ENCODE measurements at regions not wholly inside any gene's neighbourhood (a gene's known extent, or its start where the extent isn't known, plus 50 kb on each side); places are given as distances from the start of the nearest gene placed in this dataset.

DNA sequence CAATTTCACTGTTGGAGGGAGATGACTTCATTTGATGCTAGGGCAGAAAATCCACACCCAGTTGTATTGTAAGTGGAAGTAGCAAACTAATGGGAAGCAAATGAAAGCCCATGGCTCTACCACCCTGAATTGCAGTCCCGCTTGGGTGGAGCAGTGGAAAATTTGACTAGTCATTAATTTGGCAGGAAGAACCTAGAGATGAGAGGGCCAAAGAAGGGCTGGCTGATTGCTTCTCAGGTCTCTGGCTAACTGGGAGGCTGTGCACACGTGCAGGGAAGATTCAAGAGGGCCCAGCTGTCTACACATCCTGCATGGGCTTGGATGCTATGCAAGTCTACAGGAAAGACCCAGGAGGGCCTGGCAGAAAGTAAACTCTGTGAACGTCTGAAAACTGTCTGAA is 466.2 kb downstream of the TFAP2A start:
- TF ChIP-seq CREB1 (IDR thresholded peaks at IDR 0.05; ENCODE audit: low read depth) (no peak), RAD21 (IDR thresholded peaks at IDR 0.05; ENCODE audit: low read depth) (no peak), TAF1 (IDR thresholded peaks at IDR 0.05; ENCODE audit: low read depth) (no peak), YY1 (IDR thresholded peaks at IDR 0.05; ENCODE audit: low read depth) (no peak), ZBTB7A (IDR thresholded peaks at IDR 0.05; ENCODE audit: low read depth) (no peak), CEBPB (IDR thresholded peaks at IDR 0.05) (no peak), TEAD4 (IDR thresholded peaks at IDR 0.05) (no peak), EP300 (IDR thresholded peaks at IDR 0.05; ENCODE audit: borderline replicate concordance) (no peak), NFIC (IDR thresholded peaks at IDR 0.05) (no peak), FOXM1 (IDR thresholded peaks at IDR 0.05; ENCODE audit: borderline replicate concordance, low read depth) (no peak), TCF12 (IDR thresholded peaks at IDR 0.05; ENCODE audit: low read depth) (no peak), EGR1 (IDR thresholded peaks at IDR 0.05) (no peak)
- TF ChIP-seq, protein P1, sequence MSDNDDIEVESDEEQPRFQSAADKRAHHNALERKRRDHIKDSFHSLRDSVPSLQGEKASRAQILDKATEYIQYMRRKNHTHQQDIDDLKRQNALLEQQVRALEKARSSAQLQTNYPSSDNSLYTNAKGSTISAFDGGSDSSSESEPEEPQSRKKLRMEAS (IDR thresholded peaks at IDR 0.05) = no peak
- TF ChIP-seq, protein P2, sequence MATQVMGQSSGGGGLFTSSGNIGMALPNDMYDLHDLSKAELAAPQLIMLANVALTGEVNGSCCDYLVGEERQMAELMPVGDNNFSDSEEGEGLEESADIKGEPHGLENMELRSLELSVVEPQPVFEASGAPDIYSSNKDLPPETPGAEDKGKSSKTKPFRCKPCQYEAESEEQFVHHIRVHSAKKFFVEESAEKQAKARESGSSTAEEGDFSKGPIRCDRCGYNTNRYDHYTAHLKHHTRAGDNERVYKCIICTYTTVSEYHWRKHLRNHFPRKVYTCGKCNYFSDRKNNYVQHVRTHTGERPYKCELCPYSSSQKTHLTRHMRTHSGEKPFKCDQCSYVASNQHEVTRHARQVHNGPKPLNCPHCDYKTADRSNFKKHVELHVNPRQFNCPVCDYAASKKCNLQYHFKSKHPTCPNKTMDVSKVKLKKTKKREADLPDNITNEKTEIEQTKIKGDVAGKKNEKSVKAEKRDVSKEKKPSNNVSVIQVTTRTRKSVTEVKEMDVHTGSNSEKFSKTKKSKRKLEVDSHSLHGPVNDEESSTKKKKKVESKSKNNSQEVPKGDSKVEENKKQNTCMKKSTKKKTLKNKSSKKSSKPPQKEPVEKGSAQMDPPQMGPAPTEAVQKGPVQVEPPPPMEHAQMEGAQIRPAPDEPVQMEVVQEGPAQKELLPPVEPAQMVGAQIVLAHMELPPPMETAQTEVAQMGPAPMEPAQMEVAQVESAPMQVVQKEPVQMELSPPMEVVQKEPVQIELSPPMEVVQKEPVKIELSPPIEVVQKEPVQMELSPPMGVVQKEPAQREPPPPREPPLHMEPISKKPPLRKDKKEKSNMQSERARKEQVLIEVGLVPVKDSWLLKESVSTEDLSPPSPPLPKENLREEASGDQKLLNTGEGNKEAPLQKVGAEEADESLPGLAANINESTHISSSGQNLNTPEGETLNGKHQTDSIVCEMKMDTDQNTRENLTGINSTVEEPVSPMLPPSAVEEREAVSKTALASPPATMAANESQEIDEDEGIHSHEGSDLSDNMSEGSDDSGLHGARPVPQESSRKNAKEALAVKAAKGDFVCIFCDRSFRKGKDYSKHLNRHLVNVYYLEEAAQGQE (IDR thresholded peaks at IDR 0.05; ENCODE audit: low read depth) = no peak
- TF ChIP-seq, protein P3, sequence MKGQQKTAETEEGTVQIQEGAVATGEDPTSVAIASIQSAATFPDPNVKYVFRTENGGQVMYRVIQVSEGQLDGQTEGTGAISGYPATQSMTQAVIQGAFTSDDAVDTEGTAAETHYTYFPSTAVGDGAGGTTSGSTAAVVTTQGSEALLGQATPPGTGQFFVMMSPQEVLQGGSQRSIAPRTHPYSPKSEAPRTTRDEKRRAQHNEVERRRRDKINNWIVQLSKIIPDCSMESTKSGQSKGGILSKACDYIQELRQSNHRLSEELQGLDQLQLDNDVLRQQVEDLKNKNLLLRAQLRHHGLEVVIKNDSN (IDR thresholded peaks at IDR 0.05) = no peak

DNA sequence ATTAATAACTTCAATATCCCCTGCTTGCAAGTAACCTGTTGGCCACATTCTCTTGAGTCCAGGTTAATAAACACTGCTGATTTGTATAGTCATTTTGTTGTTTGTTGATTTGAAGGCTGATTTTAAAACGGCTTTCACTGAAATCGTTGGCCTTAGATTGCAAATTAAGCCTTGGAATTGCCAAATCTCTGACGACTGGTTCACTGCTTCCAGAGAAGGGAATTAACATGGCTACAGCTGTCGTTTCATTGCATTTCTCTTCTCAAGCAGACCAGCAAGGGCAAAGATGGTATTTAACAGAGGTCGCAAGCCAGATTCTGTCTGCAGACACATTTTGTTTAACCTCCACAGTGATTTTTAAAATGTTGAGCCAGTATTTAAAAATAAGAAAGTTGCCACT is 470.9 kb downstream of the TFAP2A start:
- no peak for TF ChIP-seq RAD21 (IDR thresholded peaks at IDR 0.05; ENCODE audit: low read depth)
- TF ChIP-seq EP300 (IDR thresholded peaks at IDR 0.05; ENCODE audit: borderline replicate concordance) = no peak
- TF ChIP-seq CEBPB (IDR thresholded peaks at IDR 0.05) = no peak
- no peak for TF ChIP-seq ZBTB7A (IDR thresholded peaks at IDR 0.05; ENCODE audit: low read depth)
- no peak for TF ChIP-seq FOXM1 (IDR thresholded peaks at IDR 0.05; ENCODE audit: borderline replicate concordance, low read depth)
- no peak for TF ChIP-seq TAF1 (IDR thresholded peaks at IDR 0.05; ENCODE audit: low read depth)
- TF ChIP-seq YY1 (IDR thresholded peaks at IDR 0.05; ENCODE audit: low read depth) = no peak
- TF ChIP-seq TEAD4 (IDR thresholded peaks at IDR 0.05) = no peak
- TF ChIP-seq, protein P2 (IDR thresholded peaks at IDR 0.05; ENCODE audit: low read depth) = no peak
- TF ChIP-seq EGR1 (IDR thresholded peaks at IDR 0.05) = no peak
- TF ChIP-seq, protein P1 (IDR thresholded peaks at IDR 0.05) = no peak
- TF ChIP-seq, protein P3 (IDR thresholded peaks at IDR 0.05) = no peak
- TF ChIP-seq TCF12 (IDR thresholded peaks at IDR 0.05; ENCODE audit: low read depth) = no peak
- no peak for TF ChIP-seq CREB1 (IDR thresholded peaks at IDR 0.05; ENCODE audit: low read depth)
- TF ChIP-seq NFIC (IDR thresholded peaks at IDR 0.05) = no peak

DNA sequence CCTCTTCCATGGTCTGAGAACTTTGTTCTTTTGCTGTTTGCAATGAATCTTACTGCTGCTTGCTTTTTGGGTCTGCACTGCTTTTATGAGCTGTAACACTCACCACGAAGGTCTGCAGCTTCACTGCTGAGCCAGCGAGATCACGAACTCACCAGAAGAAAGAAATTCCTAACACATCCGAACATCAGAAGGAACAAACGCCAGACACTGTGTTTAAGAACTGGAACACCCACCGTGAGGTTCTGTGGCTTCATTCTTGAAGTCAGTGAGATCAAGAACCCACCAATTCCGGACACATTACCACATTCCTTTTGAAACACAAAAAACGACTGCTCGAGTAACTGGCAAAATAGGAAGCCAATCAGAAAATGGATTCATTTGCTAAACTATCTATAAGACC is 471.8 kb downstream of the TFAP2A start:
- TF ChIP-seq NFIC (IDR thresholded peaks at IDR 0.05) (no peak), CEBPB (IDR thresholded peaks at IDR 0.05) (no peak), RAD21 (IDR thresholded peaks at IDR 0.05; ENCODE audit: low read depth) (no peak), YY1 (IDR thresholded peaks at IDR 0.05; ENCODE audit: low read depth) (no peak), EGR1 (IDR thresholded peaks at IDR 0.05) (no peak), FOXM1 (IDR thresholded peaks at IDR 0.05; ENCODE audit: borderline replicate concordance, low read depth) (no peak), CREB1 (IDR thresholded peaks at IDR 0.05; ENCODE audit: low read depth) (no peak), TAF1 (IDR thresholded peaks at IDR 0.05; ENCODE audit: low read depth) (no peak), TCF12 (IDR thresholded peaks at IDR 0.05; ENCODE audit: low read depth) (no peak), ZBTB7A (IDR thresholded peaks at IDR 0.05; ENCODE audit: low read depth) (no peak), TEAD4 (IDR thresholded peaks at IDR 0.05) (no peak), EP300 (IDR thresholded peaks at IDR 0.05; ENCODE audit: borderline replicate concordance) (no peak)
- TF ChIP-seq, protein P2 (IDR thresholded peaks at IDR 0.05; ENCODE audit: low read depth) = no peak
- TF ChIP-seq, protein P3 (IDR thresholded peaks at IDR 0.05) = no peak
- TF ChIP-seq, protein P1 (IDR thresholded peaks at IDR 0.05) = no peak

All from Ishikawa (cell line).